ENCODE measurements at regions not wholly inside any gene's neighbourhood (a gene's known extent, or its start where the extent isn't known, plus 50 kb on each side); places are given as distances from the start of the nearest gene placed in this dataset.

- H3K4me3 Mint-ChIP-seq = no peak overlapping the region
- no peak for TF ChIP-seq CTCF (conservative IDR thresholded peaks at IDR 0.05)
- H3K36me3 Mint-ChIP-seq = no peaks in the 10 kb centered on the region
- DNase-seq (ENCODE audit: extremely low spot score, unreplicated experiment) = no peak
- peaks cover 8% of the 10 kb centered on the region for H3K9me3 Mint-ChIP-seq
- no peaks in the 10 kb centered on the region for H3K27me3 Mint-ChIP-seq
- H3K27ac Mint-ChIP-seq = no peak overlapping the region
- H3K4me1 Mint-ChIP-seq (ENCODE audit: unreplicated experiment) = peaks cover 15% of the 10 kb centered on the region
Measured at GRCh38 chr12:91918431-91918830, 227.2 kb downstream of the BTG1 start.

- Mint-ChIP-seq H3K27ac (no peak overlapping the region), H3K36me3 (no peaks in the 10 kb centered on the region), H3K27me3 (no peaks in the 10 kb centered on the region), H3K4me1 (ENCODE audit: unreplicated experiment) (peaks cover 3% of the 10 kb centered on the region), H3K4me3 (no peak overlapping the region), H3K9me3 (peaks cover 3% of the 10 kb centered on the region)
- no peak for TF ChIP-seq CTCF (conservative IDR thresholded peaks at IDR 0.05)
- no peak for DNase-seq (ENCODE audit: extremely low spot score, unreplicated experiment)
Measured at GRCh38 chr12:91914701-91915100, 230.9 kb downstream of the BTG1 start.

GRCh38 chr12:91913651-91914050 lies 232.0 kb downstream of the BTG1 start:
- H3K36me3 Mint-ChIP-seq = no peaks in the 10 kb centered on the region
- H3K4me3 Mint-ChIP-seq = no peak overlapping the region
- no peak for TF ChIP-seq CTCF (conservative IDR thresholded peaks at IDR 0.05)
- peaks cover 3% of the 10 kb centered on the region for H3K9me3 Mint-ChIP-seq
- no peak overlapping the region for H3K27ac Mint-ChIP-seq
- no peak for DNase-seq (ENCODE audit: extremely low spot score, unreplicated experiment)
- peaks cover 3% of the 10 kb centered on the region for H3K4me1 Mint-ChIP-seq (ENCODE audit: unreplicated experiment)
- no peaks in the 10 kb centered on the region for H3K27me3 Mint-ChIP-seq

GRCh38 chr12:91913124-91913523 lies 232.5 kb downstream of the BTG1 start:
- Mint-ChIP-seq H3K4me1 (ENCODE audit: unreplicated experiment) (peaks cover 3% of the 10 kb centered on the region), H3K9me3 (peaks cover 3% of the 10 kb centered on the region), H3K4me3 (no peak overlapping the region), H3K27me3 (no peaks in the 10 kb centered on the region), H3K27ac (no peak overlapping the region), H3K36me3 (no peaks in the 10 kb centered on the region)
- no peak for DNase-seq (ENCODE audit: extremely low spot score, unreplicated experiment)
- no peak for TF ChIP-seq CTCF (conservative IDR thresholded peaks at IDR 0.05)

GRCh38 chr12:91912178-91912577 lies 233.5 kb downstream of the BTG1 start:
- Mint-ChIP-seq H3K27ac (no peak overlapping the region), H3K36me3 (no peaks in the 10 kb centered on the region), H3K9me3 (peaks cover 3% of the 10 kb centered on the region), H3K27me3 (no peaks in the 10 kb centered on the region), H3K4me3 (no peak overlapping the region), H3K4me1 (ENCODE audit: unreplicated experiment) (peaks cover 3% of the 10 kb centered on the region)
- DNase-seq (ENCODE audit: extremely low spot score, unreplicated experiment) = no peak
- TF ChIP-seq CTCF (conservative IDR thresholded peaks at IDR 0.05) = no peak

- Mint-ChIP-seq H3K36me3 (no peaks in the 10 kb centered on the region), H3K27me3 (no peaks in the 10 kb centered on the region), H3K4me3 (no peak overlapping the region), H3K4me1 (ENCODE audit: unreplicated experiment) (peaks cover 3% of the 10 kb centered on the region), H3K27ac (no peak overlapping the region), H3K9me3 (no peaks in the 10 kb centered on the region)
- TF ChIP-seq CTCF (conservative IDR thresholded peaks at IDR 0.05) = no peak
- no peak for DNase-seq (ENCODE audit: extremely low spot score, unreplicated experiment)
Measured at GRCh38 chr12:91910871-91911388, 234.7 kb downstream of the BTG1 start.
